SK-N-SH (cell line): ENCODE measurements at regions not wholly inside any gene's neighbourhood (a gene's known extent, or its start where the extent isn't known, plus 50 kb on each side); places are given as distances from the start of the nearest gene placed in this dataset.

Source experiments
- CTCF ChIA-PET: fragments of 300-600, 350-600 bp; formaldehyde crosslinking; extraction: SDS; loops from one replicate; lab custom pipeline; 2021; lab: Yijun Ruan, JAX
- POLR2A ChIA-PET: fragments of 350-600 bp; sonication (Branson Sonifier 250); formaldehyde crosslinking; extraction: SDS; loops from one replicate; lab custom pipeline; 2020; ENCODE audit warnings: antibody characterized with exemption, inconsistent platforms; lab: Yijun Ruan, JAX
- DNase-seq: peaks from one replicate; pipeline ENCODE4 v3.0.0; 2012
- H2AFZ ChIP-seq: fragments of 200-600 bp; sonication (generic); 2 replicates; pipeline ENCODE4 v1.8.1; 2016; ENCODE audit warnings: antibody characterized with exemption, mild to moderate bottlenecking, low read depth
- H3F3A ChIP-seq: fragments of 200-600 bp; sonication (generic); replicated peaks from 2 replicates; pipeline ENCODE3; 2016; ENCODE audit warnings: antibody characterized with exemption, mild to moderate bottlenecking; ENCODE audit not compliant: insufficient read depth
- H3K27ac ChIP-seq, 2 experiments: fragments of 200-500 bp in 1 of 2; fragments of 200-600 bp in 1 of 2; sonication (Bioruptor generic) in 1 of 2; sonication (generic), shearing (Covaris generic) in 1 of 2; 2 replicates each; pipeline versions ENCODE4 v1.5.1 to v1.6.1; 2014 to 2016; ENCODE audit warnings: low read depth in 2 of 2, inconsistent platforms in 1 of 2, low read length in 1 of 2, mild to moderate bottlenecking in 1 of 2, mixed read lengths in 1 of 2
- H3K27me3 ChIP-seq: fragments of 200-600 bp; sonication (generic), shearing (Covaris generic); 2 replicates; pipeline ENCODE4 v1.6.1; 2016; ENCODE audit warnings: mixed run types; ENCODE audit not compliant: insufficient read depth
- H3K36me3 ChIP-seq, 2 experiments: fragments of 200-500 bp in 1 of 2; fragments of 200-600 bp in 1 of 2; sonication (Bioruptor generic) in 1 of 2; sonication (generic) in 1 of 2; replicated peaks in 1 of 2; 2 replicates each; pipeline versions ENCODE3 to v1.5.1; 2014 to 2016; ENCODE audit warnings: low read length in 1 of 2, mild to moderate bottlenecking in 1 of 2; ENCODE audit not compliant: insufficient read depth in 2 of 2, control insufficient read depth in 1 of 2
- H3K4me1 ChIP-seq, 2 experiments: fragments of 200-500 bp in 1 of 2; fragments of 200-600 bp in 1 of 2; sonication (Bioruptor generic) in 1 of 2; sonication (generic), shearing (Covaris generic) in 1 of 2; 2 replicates each; pipeline versions ENCODE4 v1.5.1 to v1.6.1; 2014 to 2016; ENCODE audit warnings: low read depth in 1 of 2, low read length in 1 of 2, mixed run types in 1 of 2; ENCODE audit not compliant: insufficient read depth in 2 of 2, control insufficient read depth in 1 of 2
- H3K4me2 ChIP-seq: fragments of 200-600 bp; sonication (generic), shearing (Covaris generic); 2 replicates; pipeline ENCODE4 v1.6.1; 2017; ENCODE audit warnings: mixed run types
- H3K4me3 ChIP-seq, 2 experiments: fragments of 200-500 bp in 1 of 2; fragments of 200-600 bp in 1 of 2; sonication (Bioruptor generic) in 1 of 2; sonication (generic), shearing (Covaris generic) in 1 of 2; 2 replicates each; pipeline versions ENCODE4 v1.5.1 to v1.8.1; 2014 to 2016; ENCODE audit warnings: low read depth in 2 of 2, inconsistent platforms in 1 of 2, low read length in 1 of 2, mild to moderate bottlenecking in 1 of 2, mixed read lengths in 1 of 2, moderate library complexity in 1 of 2
- H3K79me2 ChIP-seq: fragments of 200-600 bp; sonication (generic); 2 replicates; pipeline ENCODE4 v1.8.1; 2017; ENCODE audit warnings: mild to moderate bottlenecking; ENCODE audit not compliant: insufficient read depth
- H3K9ac ChIP-seq: fragments of 200-600 bp; sonication (generic); 2 replicates; pipeline ENCODE4 v1.6.1; 2017; ENCODE audit warnings: mixed run types
- H3K9me2 ChIP-seq: fragments of 200-600 bp; sonication (generic); 2 replicates; pipeline ENCODE4 v1.6.1; 2017; ENCODE audit warnings: mixed run types
- H3K9me3 ChIP-seq: fragments of 200-600 bp; sonication (generic); 2 replicates; pipeline ENCODE4 v1.6.1; 2017; ENCODE audit warnings: mixed run types, mild to moderate bottlenecking, moderate library complexity
- H4K20me1 ChIP-seq: fragments of 200-600 bp; sonication (generic); 2 replicates; pipeline ENCODE4 v1.6.1; 2017; ENCODE audit warnings: mild to moderate bottlenecking, mixed run types; ENCODE audit not compliant: insufficient read depth
- ELF1 ChIP-seq: IDR thresholded peaks from 2 replicates; pipeline ENCODE4 v1.4.0; 2012
- EP300 ChIP-seq, 2 experiments: IDR thresholded peaks; 2 replicates each; pipeline versions ENCODE4 v1.4.0 to v1.6.1; 2012; ENCODE audit warnings: borderline replicate concordance in 1 of 2, low read depth in 1 of 2, low read length in 1 of 2
- EZH2phosphoT487 ChIP-seq: fragments of 200-600 bp; sonication (generic); IDR thresholded peaks from 2 replicates; pipeline ENCODE4 v1.6.1; 2017; ENCODE audit warnings: low read depth, mixed run types, mild to moderate bottlenecking, antibody characterized with exemption, moderate library complexity, borderline replicate concordance
- FOSL2 ChIP-seq: IDR thresholded peaks from 2 replicates; pipeline ENCODE4 v1.4.0; 2012; ENCODE audit warnings: low read depth, mild to moderate bottlenecking, moderate library complexity, borderline replicate concordance
- FOXJ3 ChIP-seq: sonication (generic); formaldehyde crosslinking; IDR thresholded peaks from 2 replicates; pipeline ENCODE4 v1.5.1; 2020; ENCODE audit warnings: mild to moderate bottlenecking, missing genetic modification reagents
- FOXM1 ChIP-seq: IDR thresholded peaks from 2 replicates; pipeline ENCODE4 v1.4.0; 2012; ENCODE audit warnings: low read depth, mild to moderate bottlenecking
- GABPA ChIP-seq: IDR thresholded peaks from 2 replicates; pipeline ENCODE4 v1.4.0; 2012; ENCODE audit warnings: low read depth, mild to moderate bottlenecking
- JUND ChIP-seq: IDR thresholded peaks from 2 replicates; pipeline ENCODE4 v1.4.0; 2012
- MEF2A ChIP-seq: IDR thresholded peaks from 2 replicates; pipeline ENCODE4 v1.4.0; 2012; ENCODE audit warnings: low read depth, borderline replicate concordance
- NFIC ChIP-seq: IDR thresholded peaks from 2 replicates; pipeline ENCODE4 v1.4.0; 2012; ENCODE audit warnings: borderline replicate concordance
- NRF1 ChIP-seq: IDR thresholded peaks from 2 replicates; pipeline ENCODE4 v1.6.1; 2012; ENCODE audit warnings: low read depth, mild to moderate bottlenecking, low read length
- POLR2AphosphoS5 ChIP-seq: IDR thresholded peaks from 2 replicates; pipeline ENCODE4 v1.6.1; 2012; ENCODE audit warnings: low read depth, low read length
- RAD21 ChIP-seq: IDR thresholded peaks from 2 replicates; pipeline ENCODE4 v1.6.1; 2012; ENCODE audit warnings: mild to moderate bottlenecking, low read length
- RCOR1 ChIP-seq: fragments of 150-350 bp; IDR thresholded peaks from 2 replicates; pipeline ENCODE4 v1.6.1; 2017; ENCODE audit warnings: antibody characterized with exemption, low read length
- RFX5 ChIP-seq: IDR thresholded peaks from 2 replicates; pipeline ENCODE4 v1.6.1; 2012; ENCODE audit warnings: mild to moderate bottlenecking, improper control_type of control experiment, low read length
- SIN3A ChIP-seq: IDR thresholded peaks from 2 replicates; pipeline ENCODE4 v1.6.1; 2012; ENCODE audit warnings: low read depth, mild to moderate bottlenecking, low read length, moderate library complexity, borderline replicate concordance
- SMC3 ChIP-seq: IDR thresholded peaks from 2 replicates; pipeline ENCODE4 v1.6.1; 2012; ENCODE audit warnings: low read depth, low read length, improper control_type of control experiment
- TEAD4 ChIP-seq: IDR thresholded peaks from 2 replicates; pipeline ENCODE4 v1.4.0; 2012; ENCODE audit warnings: mild to moderate bottlenecking, borderline replicate concordance; ENCODE audit not compliant: insufficient read depth
- WGBS: methylation state at CpG from one replicate; pipeline ENCODE4 v1.1.6; 2017; ENCODE audit warnings: low lambda C conversion rate; 5-methylcytosine and 5-hydroxymethylcytosine counted together
- TF ChIP-seq, protein P1 (sequence below): IDR thresholded peaks from 2 replicates; pipeline ENCODE4; 2012
- TF ChIP-seq, protein P2 (sequence below): fragments of 150-350 bp; IDR thresholded peaks from 2 replicates; pipeline ENCODE4 v1.6.1; 2017; ENCODE audit warnings: antibody characterized with exemption, low read length, low read depth, borderline replicate concordance
- TF ChIP-seq, protein P3 (sequence below): IDR thresholded peaks from 2 replicates; pipeline ENCODE4 v1.6.1; 2012; ENCODE audit warnings: mild to moderate bottlenecking, low read depth, low read length, moderate library complexity
- TF ChIP-seq, protein P4 (sequence below): fragments of 200-600 bp; sonication (generic); IDR thresholded peaks from 2 replicates; pipeline ENCODE4 v1.6.1; 2017; ENCODE audit warnings: antibody characterized with exemption, mild to moderate bottlenecking, moderate library complexity

DNA sequence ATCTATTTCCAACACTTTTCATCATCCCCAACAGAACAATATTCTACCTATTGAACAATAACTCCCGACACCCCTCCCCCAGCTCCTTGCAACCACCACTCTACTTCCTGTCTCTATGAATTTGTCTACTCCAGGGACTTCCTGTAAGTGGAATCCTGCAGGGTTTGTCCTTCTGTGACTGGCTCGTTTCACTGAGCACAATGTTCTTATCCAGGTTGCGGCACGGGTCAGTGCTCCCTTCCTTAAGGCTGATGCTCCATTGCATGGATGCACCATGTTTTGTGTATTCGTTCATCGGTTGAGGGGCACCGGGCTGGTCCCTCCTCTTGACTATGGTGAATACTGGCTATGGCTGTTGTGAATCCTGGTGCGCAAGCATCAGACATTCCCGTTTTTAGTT is 163.2 kb downstream of the TBXT start:
- Histone ChIP-seq H3K9ac (no peak overlapping the region), H3K4me3 (no peak overlapping the region), H3F3A (no peaks in the 10 kb centered on the region), H3K36me3 (no peaks in the 10 kb centered on the region), H3K4me1 (peaks cover 0 to 31% of the 10 kb centered on the region in 2 experiments; a peak in 2 of 4 replicates), H3K79me2 (no peaks in the 10 kb centered on the region), H3K9me2 (no peaks in the 10 kb centered on the region), H4K20me1 (no peaks in the 10 kb centered on the region), H3K27me3 (no peaks in the 10 kb centered on the region; the same call in 1 of the 2 replicates), H3K27ac (no peak overlapping the region; a peak in 1 of 4 replicates), H3K4me2 (no peak overlapping the region), H3K9me3 (no peaks in the 10 kb centered on the region), H2AFZ (no peak overlapping the region)
- WGBS: 83% methylated on average over 9 of the region's 9 CpGs
- DNase-seq: no peak
- CTCF ChIA-PET: no interaction called here
- no peak for TF ChIP-seq MEF2A
- no peak for TF ChIP-seq NFIC
- TF ChIP-seq RFX5: no peak
- TF ChIP-seq ELF1: no peak
- no peak for TF ChIP-seq FOXM1
- no peak for TF ChIP-seq RAD21
- TF ChIP-seq EP300 (IDR thresholded peaks at IDR 0.05; ENCODE audit: borderline replicate concordance in 1 of 2, low read depth in 1 of 2, low read length in 1 of 2): no peak
- no peak for TF ChIP-seq TEAD4
- no peak for TF ChIP-seq SMC3
- TF ChIP-seq FOSL2: no peak
- TF ChIP-seq SIN3A: no peak
- no peak for TF ChIP-seq NRF1
- no peak for TF ChIP-seq EZH2phosphoT487
- POLR2A ChIA-PET: no interaction called here

DNA sequence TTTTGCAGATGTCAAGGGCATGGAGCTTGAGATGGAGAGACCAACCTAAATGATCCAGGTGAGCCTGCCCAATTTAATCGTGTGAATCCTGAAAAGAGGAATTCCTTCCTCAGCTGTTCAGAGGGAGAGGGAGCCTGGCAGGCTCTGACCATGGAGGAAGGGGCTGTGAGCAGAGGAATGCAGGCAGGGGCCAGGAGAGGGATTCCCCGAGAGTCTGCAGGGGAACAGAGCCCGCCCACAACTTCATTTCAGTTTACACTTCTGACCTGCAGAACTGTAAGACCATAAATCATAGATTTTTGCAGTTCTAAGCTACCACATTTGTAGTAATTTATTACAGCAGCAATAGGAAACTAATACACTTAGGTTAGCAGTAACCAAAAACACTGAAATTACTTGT is 164.1 kb downstream of the TBXT start:
- Histone ChIP-seq H3K9ac (no peak overlapping the region), H3K79me2 (no peaks in the 10 kb centered on the region), H3K9me2 (no peaks in the 10 kb centered on the region), H3K27ac (no peak overlapping the region), H4K20me1 (no peaks in the 10 kb centered on the region), H3K27me3 (no peaks in the 10 kb centered on the region; the same call in 1 of the 2 replicates), H3F3A (no peaks in the 10 kb centered on the region), H3K4me3 (no peak overlapping the region), H3K36me3 (no peaks in the 10 kb centered on the region), H3K4me1 (peaks cover 0 to 26% of the 10 kb centered on the region in 2 experiments; a peak in 1 of 4 replicates), H3K9me3 (no peaks in the 10 kb centered on the region), H3K4me2 (no peak overlapping the region), H2AFZ (no peak overlapping the region)
- WGBS: 25% methylated on average over 1 of the region's 3 CpGs
- ChIA-PET POLR2A (no interaction called here), CTCF (interaction anchor here (0.6 to 1.9 kb wide), 5 partner anchors 12 to 113 kb away, joined by 3 to 5 read pairs (median 3); no protein-coding TSS in a partner anchor)
- no peak for TF ChIP-seq JUND
- no peak for TF ChIP-seq GABPA
- TF ChIP-seq ELF1: no peak
- TF ChIP-seq POLR2AphosphoS5: no peak
- TF ChIP-seq, protein P1, sequence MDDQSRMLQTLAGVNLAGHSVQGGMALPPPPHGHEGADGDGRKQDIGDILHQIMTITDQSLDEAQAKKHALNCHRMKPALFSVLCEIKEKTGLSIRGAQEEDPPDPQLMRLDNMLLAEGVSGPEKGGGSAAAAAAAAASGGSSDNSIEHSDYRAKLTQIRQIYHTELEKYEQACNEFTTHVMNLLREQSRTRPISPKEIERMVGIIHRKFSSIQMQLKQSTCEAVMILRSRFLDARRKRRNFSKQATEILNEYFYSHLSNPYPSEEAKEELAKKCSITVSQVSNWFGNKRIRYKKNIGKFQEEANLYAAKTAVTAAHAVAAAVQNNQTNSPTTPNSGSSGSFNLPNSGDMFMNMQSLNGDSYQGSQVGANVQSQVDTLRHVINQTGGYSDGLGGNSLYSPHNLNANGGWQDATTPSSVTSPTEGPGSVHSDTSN: no peak
- TF ChIP-seq, protein P2, sequence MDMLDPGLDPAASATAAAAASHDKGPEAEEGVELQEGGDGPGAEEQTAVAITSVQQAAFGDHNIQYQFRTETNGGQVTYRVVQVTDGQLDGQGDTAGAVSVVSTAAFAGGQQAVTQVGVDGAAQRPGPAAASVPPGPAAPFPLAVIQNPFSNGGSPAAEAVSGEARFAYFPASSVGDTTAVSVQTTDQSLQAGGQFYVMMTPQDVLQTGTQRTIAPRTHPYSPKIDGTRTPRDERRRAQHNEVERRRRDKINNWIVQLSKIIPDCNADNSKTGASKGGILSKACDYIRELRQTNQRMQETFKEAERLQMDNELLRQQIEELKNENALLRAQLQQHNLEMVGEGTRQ: no peak
- no peak for TF ChIP-seq EZH2phosphoT487
- no peak for TF ChIP-seq EP300 (IDR thresholded peaks at IDR 0.05; ENCODE audit: borderline replicate concordance in 1 of 2, low read depth in 1 of 2, low read length in 1 of 2)
- TF ChIP-seq, protein P3, sequence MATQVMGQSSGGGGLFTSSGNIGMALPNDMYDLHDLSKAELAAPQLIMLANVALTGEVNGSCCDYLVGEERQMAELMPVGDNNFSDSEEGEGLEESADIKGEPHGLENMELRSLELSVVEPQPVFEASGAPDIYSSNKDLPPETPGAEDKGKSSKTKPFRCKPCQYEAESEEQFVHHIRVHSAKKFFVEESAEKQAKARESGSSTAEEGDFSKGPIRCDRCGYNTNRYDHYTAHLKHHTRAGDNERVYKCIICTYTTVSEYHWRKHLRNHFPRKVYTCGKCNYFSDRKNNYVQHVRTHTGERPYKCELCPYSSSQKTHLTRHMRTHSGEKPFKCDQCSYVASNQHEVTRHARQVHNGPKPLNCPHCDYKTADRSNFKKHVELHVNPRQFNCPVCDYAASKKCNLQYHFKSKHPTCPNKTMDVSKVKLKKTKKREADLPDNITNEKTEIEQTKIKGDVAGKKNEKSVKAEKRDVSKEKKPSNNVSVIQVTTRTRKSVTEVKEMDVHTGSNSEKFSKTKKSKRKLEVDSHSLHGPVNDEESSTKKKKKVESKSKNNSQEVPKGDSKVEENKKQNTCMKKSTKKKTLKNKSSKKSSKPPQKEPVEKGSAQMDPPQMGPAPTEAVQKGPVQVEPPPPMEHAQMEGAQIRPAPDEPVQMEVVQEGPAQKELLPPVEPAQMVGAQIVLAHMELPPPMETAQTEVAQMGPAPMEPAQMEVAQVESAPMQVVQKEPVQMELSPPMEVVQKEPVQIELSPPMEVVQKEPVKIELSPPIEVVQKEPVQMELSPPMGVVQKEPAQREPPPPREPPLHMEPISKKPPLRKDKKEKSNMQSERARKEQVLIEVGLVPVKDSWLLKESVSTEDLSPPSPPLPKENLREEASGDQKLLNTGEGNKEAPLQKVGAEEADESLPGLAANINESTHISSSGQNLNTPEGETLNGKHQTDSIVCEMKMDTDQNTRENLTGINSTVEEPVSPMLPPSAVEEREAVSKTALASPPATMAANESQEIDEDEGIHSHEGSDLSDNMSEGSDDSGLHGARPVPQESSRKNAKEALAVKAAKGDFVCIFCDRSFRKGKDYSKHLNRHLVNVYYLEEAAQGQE: no peak
- no peak for TF ChIP-seq SMC3
- no peak for TF ChIP-seq FOSL2
- TF ChIP-seq RCOR1: no peak
- TF ChIP-seq, protein P4, sequence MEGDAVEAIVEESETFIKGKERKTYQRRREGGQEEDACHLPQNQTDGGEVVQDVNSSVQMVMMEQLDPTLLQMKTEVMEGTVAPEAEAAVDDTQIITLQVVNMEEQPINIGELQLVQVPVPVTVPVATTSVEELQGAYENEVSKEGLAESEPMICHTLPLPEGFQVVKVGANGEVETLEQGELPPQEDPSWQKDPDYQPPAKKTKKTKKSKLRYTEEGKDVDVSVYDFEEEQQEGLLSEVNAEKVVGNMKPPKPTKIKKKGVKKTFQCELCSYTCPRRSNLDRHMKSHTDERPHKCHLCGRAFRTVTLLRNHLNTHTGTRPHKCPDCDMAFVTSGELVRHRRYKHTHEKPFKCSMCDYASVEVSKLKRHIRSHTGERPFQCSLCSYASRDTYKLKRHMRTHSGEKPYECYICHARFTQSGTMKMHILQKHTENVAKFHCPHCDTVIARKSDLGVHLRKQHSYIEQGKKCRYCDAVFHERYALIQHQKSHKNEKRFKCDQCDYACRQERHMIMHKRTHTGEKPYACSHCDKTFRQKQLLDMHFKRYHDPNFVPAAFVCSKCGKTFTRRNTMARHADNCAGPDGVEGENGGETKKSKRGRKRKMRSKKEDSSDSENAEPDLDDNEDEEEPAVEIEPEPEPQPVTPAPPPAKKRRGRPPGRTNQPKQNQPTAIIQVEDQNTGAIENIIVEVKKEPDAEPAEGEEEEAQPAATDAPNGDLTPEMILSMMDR: no peak
- no peak for TF ChIP-seq FOXJ3 (CRISPR knock-in tag)
- no peak for TF ChIP-seq FOXM1
- no peak for TF ChIP-seq TEAD4
- no peak for DNase-seq
